SW 1271 (cell line): ENCODE measurements at regions not wholly inside any gene's neighbourhood (a gene's known extent, or its start where the extent isn't known, plus 50 kb on each side); places are given as distances from the start of the nearest gene placed in this dataset.
A peak's percentile ranks its signal among the peaks of the same experiment; 100 is the strongest.

ENCODE experiments used
- DNase-seq, 2 experiments: peaks; one replicate each; lab custom pipeline; 2025; lab: John Stamatoyannopoulos, UW

- DNase-seq: no peak
Observed at GRCh38 chr15:29601811-29602210, 220.5 kb downstream of the TJP1 start.

- DNase-seq: no peak
Observed at GRCh38 chr15:29600262-29600661, 222.0 kb downstream of the TJP1 start.

GRCh38 chr15:29596266-29596665, 226.0 kb downstream of the TJP1 start:
- DNase-seq: no peak

- no peak for DNase-seq
Observed at GRCh38 chr15:29593629-29594028, 228.6 kb downstream of the TJP1 start.

GRCh38 chr15:29593111-29593510, 229.2 kb downstream of the TJP1 start:
- no peak for DNase-seq

GRCh38 chr15:29590701-29591100, 231.6 kb downstream of the TJP1 start:
- no peak for DNase-seq

- DNase-seq: no peak
Observed at GRCh38 chr15:29589975-29590374, 232.3 kb downstream of the TJP1 start.

- DNase-seq: no peak
Observed at GRCh38 chr15:29589416-29589815, 232.9 kb downstream of the TJP1 start.

- DNase-seq: no peak
Observed at GRCh38 chr15:29573197-29573838, 248.9 kb downstream of the TJP1 start.

GRCh38 chr15:29571792-29572431, 250.4 kb downstream of the TJP1 start:
- no peak for DNase-seq

- DNase-seq: no peak
Observed at GRCh38 chr15:29570948-29571791, 251.1 kb downstream of the TJP1 start.

- DNase-seq: no peak
Observed at GRCh38 chr15:29570121-29570947, 251.9 kb downstream of the TJP1 start.

GRCh38 chr15:29569533-29570092, 252.7 kb downstream of the TJP1 start:
- DNase-seq: no peak

GRCh38 chr15:29568840-29569532, 253.3 kb downstream of the TJP1 start:
- peak in 1 of 2 experiments; percentile 54 for DNase-seq

GRCh38 chr15:29567336-29567735, 254.9 kb downstream of the TJP1 start:
- DNase-seq: no peak

- DNase-seq: no peak
Observed at GRCh38 chr15:29566914-29567313, 255.4 kb downstream of the TJP1 start.

GRCh38 chr15:29563112-29563511, 259.2 kb downstream of the TJP1 start:
- no peak for DNase-seq

- DNase-seq: no peak
Observed at GRCh38 chr15:29560896-29561295, 261.4 kb downstream of the TJP1 start.

- DNase-seq: no peak
Observed at GRCh38 chr15:29558261-29558660, 264.0 kb downstream of the TJP1 start.

- no peak for DNase-seq
Observed at GRCh38 chr15:29557171-29557570, 265.1 kb downstream of the TJP1 start.

GRCh38 chr15:29556380-29556779, 265.9 kb downstream of the TJP1 start:
- no peak for DNase-seq
